ENCODE measurements at regions not wholly inside any gene's neighbourhood (a gene's known extent, or its start where the extent isn't known, plus 50 kb on each side); places are given as distances from the start of the nearest gene placed in this dataset.
"Not testable (repeated sequence)": the region's sequence is repeated elsewhere in the genome, so short reads cannot be mapped to it uniquely, and the experiment has no call there.

- Histone ChIP-seq H3K27ac (ENCODE audit: low read depth, low read length, poor library complexity, severe bottlenecking) (no peak overlapping the region), H3K4me1 (ENCODE audit: insufficient read depth, low read length, severe bottlenecking) (no peaks in the 10 kb centered on the region), H3K9me2 (ENCODE audit: low read depth, low read length) (no peaks in the 10 kb centered on the region), H3K27me3 (ENCODE audit: insufficient read depth, low read length) (no peaks in the 10 kb centered on the region), H3K4me2 (ENCODE audit: low read length) (no peak overlapping the region), H3K9ac (ENCODE audit: low read length) (no peak overlapping the region), H2AFZ (ENCODE audit: low read length) (no peak overlapping the region), H3F3A (ENCODE audit: insufficient read depth, low read length) (no peaks in the 10 kb centered on the region), H3K4me3 (ENCODE audit: low read depth, low read length, poor library complexity, severe bottlenecking) (no peak overlapping the region), H3K79me2 (ENCODE audit: insufficient read depth, low read length) (no peaks in the 10 kb centered on the region), H3K9me3 (ENCODE audit: low read length) (no peaks in the 10 kb centered on the region), H3K36me3 (ENCODE audit: insufficient read depth, low read length) (no peaks in the 10 kb centered on the region), H4K20me1 (ENCODE audit: insufficient read depth, low read length) (no peaks in the 10 kb centered on the region)
- TF ChIP-seq CTCF (IDR thresholded peaks at IDR 0.05; ENCODE audit: low read length) = no peak
- TF ChIP-seq EZH2 (IDR thresholded peaks at IDR 0.05; ENCODE audit: borderline replicate concordance, low read length) = no peak
Observed at GRCh38 chr10:63689768-63690167, 168.6 kb downstream of the REEP3 start.

GRCh38 chr10:63692220-63692896, 171.2 kb downstream of the REEP3 start:
- Histone ChIP-seq H3K9me3 (ENCODE audit: low read length) (no peaks in the 10 kb centered on the region), H3K9ac (ENCODE audit: low read length) (no peak overlapping the region), H3K79me2 (ENCODE audit: insufficient read depth, low read length) (no peaks in the 10 kb centered on the region), H3K4me3 (ENCODE audit: low read depth, low read length, poor library complexity, severe bottlenecking) (no peak overlapping the region), H3K27ac (ENCODE audit: low read depth, low read length, poor library complexity, severe bottlenecking) (no peak overlapping the region), H3K4me1 (ENCODE audit: insufficient read depth, low read length, severe bottlenecking) (no peaks in the 10 kb centered on the region), H3K36me3 (ENCODE audit: insufficient read depth, low read length) (no peaks in the 10 kb centered on the region), H4K20me1 (ENCODE audit: insufficient read depth, low read length) (no peaks in the 10 kb centered on the region), H3K4me2 (ENCODE audit: low read length) (no peak overlapping the region), H3K9me2 (ENCODE audit: low read depth, low read length) (no peaks in the 10 kb centered on the region), H3K27me3 (ENCODE audit: insufficient read depth, low read length) (no peaks in the 10 kb centered on the region), H3F3A (ENCODE audit: insufficient read depth, low read length) (no peaks in the 10 kb centered on the region), H2AFZ (ENCODE audit: low read length) (no peak overlapping the region)
- no peak for TF ChIP-seq EZH2 (IDR thresholded peaks at IDR 0.05; ENCODE audit: borderline replicate concordance, low read length)
- TF ChIP-seq CTCF (IDR thresholded peaks at IDR 0.05; ENCODE audit: low read length) = no peak

- not testable (repeated sequence) for H3F3A ChIP-seq (ENCODE audit: insufficient read depth, low read length); H3K27me3 ChIP-seq (ENCODE audit: insufficient read depth, low read length); H3K4me2 ChIP-seq (ENCODE audit: low read length); H3K9me3 ChIP-seq (ENCODE audit: low read length); H3K4me1 ChIP-seq (ENCODE audit: insufficient read depth, low read length, severe bottlenecking); H3K36me3 ChIP-seq (ENCODE audit: insufficient read depth, low read length); H2AFZ ChIP-seq (ENCODE audit: low read length); H3K9me2 ChIP-seq (ENCODE audit: low read depth, low read length); H3K4me3 ChIP-seq (ENCODE audit: low read depth, low read length, poor library complexity, severe bottlenecking); H3K27ac ChIP-seq (ENCODE audit: low read depth, low read length, poor library complexity, severe bottlenecking); H4K20me1 ChIP-seq (ENCODE audit: insufficient read depth, low read length); H3K79me2 ChIP-seq (ENCODE audit: insufficient read depth, low read length); H3K9ac ChIP-seq (ENCODE audit: low read length)
Observed at GRCh38 chr10:63693021-63693420, 171.8 kb downstream of the REEP3 start.

GRCh38 chr10:63696205-63696604, 175.0 kb downstream of the REEP3 start:
- Histone ChIP-seq H3K4me2 (ENCODE audit: low read length) (no peak overlapping the region), H3K27ac (ENCODE audit: low read depth, low read length, poor library complexity, severe bottlenecking) (no peak overlapping the region), H3K9me2 (ENCODE audit: low read depth, low read length) (no peaks in the 10 kb centered on the region), H3K27me3 (ENCODE audit: insufficient read depth, low read length) (no peaks in the 10 kb centered on the region), H2AFZ (ENCODE audit: low read length) (no peak overlapping the region), H3K36me3 (ENCODE audit: insufficient read depth, low read length) (no peaks in the 10 kb centered on the region), H3K4me3 (ENCODE audit: low read depth, low read length, poor library complexity, severe bottlenecking) (no peak overlapping the region), H4K20me1 (ENCODE audit: insufficient read depth, low read length) (no peaks in the 10 kb centered on the region), H3K79me2 (ENCODE audit: insufficient read depth, low read length) (no peaks in the 10 kb centered on the region), H3K4me1 (ENCODE audit: insufficient read depth, low read length, severe bottlenecking) (peaks cover 4% of the 10 kb centered on the region), H3F3A (ENCODE audit: insufficient read depth, low read length) (0 out of 2 replicates have a peak, but pooled peaks cover 2% of the 10 kb centered on the region), H3K9ac (ENCODE audit: low read length) (no peak overlapping the region), H3K9me3 (ENCODE audit: low read length) (no peaks in the 10 kb centered on the region)
- TF ChIP-seq CTCF (IDR thresholded peaks at IDR 0.05; ENCODE audit: low read length) (no peak), EZH2 (IDR thresholded peaks at IDR 0.05; ENCODE audit: borderline replicate concordance, low read length) (no peak)
